NB4 (cell line): ENCODE measurements at regions not wholly inside any gene's neighbourhood (a gene's known extent, or its start where the extent isn't known, plus 50 kb on each side); places are given as distances from the start of the nearest gene placed in this dataset.
A peak's percentile ranks its signal among the peaks of the same experiment; 100 is the strongest.
"Not testable (repeated sequence)": the region's sequence is repeated elsewhere in the genome, so short reads cannot be mapped to it uniquely, and the experiment has no call there.

Experiments
- DNase-seq: peaks from one replicate; pipeline ENCODE4 v3.0.0; 2010; ENCODE audit warnings: low read depth
- H3K4me3 ChIP-seq: one replicate; pipeline ENCODE4 v1.5.1; 2011; ENCODE audit warnings: mild to moderate bottlenecking, low read depth, low read length, moderate library complexity
- MAX ChIP-seq: IDR thresholded peaks from 2 replicates; pipeline ENCODE4 v1.6.1; 2011; ENCODE audit warnings: low read depth, low read length
- MYC ChIP-seq: IDR thresholded peaks from 2 replicates; pipeline ENCODE4 v1.6.1; 2011; ENCODE audit warnings: low read depth, low read length
- POLR2A ChIP-seq: IDR thresholded peaks from 2 replicates; pipeline ENCODE4 v1.6.1; 2011; ENCODE audit warnings: mild to moderate bottlenecking; ENCODE audit not compliant: insufficient read length; ENCODE audit errors: extremely low read depth
- TF ChIP-seq, protein P1 (sequence below): IDR thresholded peaks from one replicate; pipeline ENCODE4 v1.5.1; 2012; ENCODE audit warnings: low read depth, low read length

DNA sequence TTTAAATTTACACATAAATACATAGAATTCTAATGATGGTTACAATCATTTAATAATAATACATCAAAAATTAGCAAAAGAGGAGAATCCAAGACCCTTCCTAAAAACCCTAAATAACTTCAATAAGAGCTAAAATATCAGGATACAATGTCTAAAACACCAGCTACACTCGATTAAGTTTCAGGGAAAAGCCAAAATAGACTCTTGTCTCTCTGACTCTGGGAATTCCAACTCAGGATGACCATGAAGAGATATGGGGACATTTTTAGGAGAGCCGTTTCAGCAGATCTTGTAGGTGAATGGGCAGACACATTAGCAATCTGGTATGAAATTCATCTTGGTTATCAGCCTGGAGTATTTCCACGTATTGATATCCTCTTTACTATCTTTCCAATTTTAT is 193.3 kb upstream of the NR3C1 start:
- no peak overlapping the region for H3K4me3 ChIP-seq
- DNase-seq: no peak
- TF ChIP-seq MYC: no peak
- TF ChIP-seq, protein P1, sequence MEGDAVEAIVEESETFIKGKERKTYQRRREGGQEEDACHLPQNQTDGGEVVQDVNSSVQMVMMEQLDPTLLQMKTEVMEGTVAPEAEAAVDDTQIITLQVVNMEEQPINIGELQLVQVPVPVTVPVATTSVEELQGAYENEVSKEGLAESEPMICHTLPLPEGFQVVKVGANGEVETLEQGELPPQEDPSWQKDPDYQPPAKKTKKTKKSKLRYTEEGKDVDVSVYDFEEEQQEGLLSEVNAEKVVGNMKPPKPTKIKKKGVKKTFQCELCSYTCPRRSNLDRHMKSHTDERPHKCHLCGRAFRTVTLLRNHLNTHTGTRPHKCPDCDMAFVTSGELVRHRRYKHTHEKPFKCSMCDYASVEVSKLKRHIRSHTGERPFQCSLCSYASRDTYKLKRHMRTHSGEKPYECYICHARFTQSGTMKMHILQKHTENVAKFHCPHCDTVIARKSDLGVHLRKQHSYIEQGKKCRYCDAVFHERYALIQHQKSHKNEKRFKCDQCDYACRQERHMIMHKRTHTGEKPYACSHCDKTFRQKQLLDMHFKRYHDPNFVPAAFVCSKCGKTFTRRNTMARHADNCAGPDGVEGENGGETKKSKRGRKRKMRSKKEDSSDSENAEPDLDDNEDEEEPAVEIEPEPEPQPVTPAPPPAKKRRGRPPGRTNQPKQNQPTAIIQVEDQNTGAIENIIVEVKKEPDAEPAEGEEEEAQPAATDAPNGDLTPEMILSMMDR: no peak
- no peak for TF ChIP-seq POLR2A

DNA sequence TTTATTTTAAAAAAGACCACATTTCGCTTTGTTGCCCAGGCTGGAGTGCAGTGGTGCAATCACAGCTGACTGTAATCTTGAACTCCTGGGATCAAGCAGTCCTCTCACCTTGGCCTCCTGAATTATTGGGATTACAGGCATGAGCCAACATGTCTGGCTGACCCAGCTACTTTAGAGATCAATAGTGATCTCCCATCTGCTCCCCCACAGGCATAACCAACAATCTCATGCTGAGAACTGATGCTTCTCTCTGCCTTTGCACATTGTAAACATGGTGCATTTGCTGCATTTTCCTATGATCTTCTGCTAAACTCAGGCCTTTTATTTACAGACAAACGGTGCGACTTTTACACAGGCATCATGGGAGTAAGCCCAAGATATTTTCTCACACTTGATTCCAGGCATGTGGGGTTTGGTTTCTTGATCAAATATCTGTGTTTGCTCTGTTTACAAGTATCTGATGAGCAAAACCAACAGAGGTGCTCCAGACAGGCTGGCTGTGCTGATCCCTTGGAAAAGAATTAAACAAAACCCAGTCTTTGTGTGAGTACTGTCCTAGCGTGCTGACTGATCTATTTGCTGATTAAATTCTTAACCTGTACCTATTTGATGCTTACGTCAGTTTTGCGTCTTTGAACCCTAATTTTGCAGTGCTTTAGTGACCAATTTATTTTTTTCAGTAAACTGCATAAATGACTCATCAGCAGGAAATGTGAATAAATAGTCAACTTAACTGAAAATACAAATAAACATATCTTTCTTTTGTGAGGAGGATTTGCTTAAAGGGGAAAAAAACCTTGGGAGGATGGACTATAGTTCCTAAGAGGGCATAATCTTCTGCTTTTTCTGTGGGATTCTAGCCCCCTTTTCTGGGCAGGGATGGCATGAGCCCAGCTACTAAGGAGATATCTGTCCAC is 191.7 kb upstream of the NR3C1 start:
- TF ChIP-seq MAX (no peak), POLR2A (no peak), MYC (no peak)
- TF ChIP-seq, protein P1: no peak
- H3K4me3 ChIP-seq: no peak overlapping the region
- DNase-seq: no peak

- no peak for DNase-seq
- H3K4me3 ChIP-seq: no peak overlapping the region
- TF ChIP-seq POLR2A (no peak), MAX (no peak)
- TF ChIP-seq, protein P1: no peak
These were observed 190.2 kb upstream of the NR3C1 start for GRCh38 chr5:143593723-143594122.

- peak; percentile 22 for DNase-seq
- no peak overlapping the region for H3K4me3 ChIP-seq
- TF ChIP-seq, protein P1: no peak
- TF ChIP-seq MAX: peak; percentile 71
These were observed 189.2 kb upstream of the NR3C1 start for GRCh38 chr5:143592648-143593047.

DNA sequence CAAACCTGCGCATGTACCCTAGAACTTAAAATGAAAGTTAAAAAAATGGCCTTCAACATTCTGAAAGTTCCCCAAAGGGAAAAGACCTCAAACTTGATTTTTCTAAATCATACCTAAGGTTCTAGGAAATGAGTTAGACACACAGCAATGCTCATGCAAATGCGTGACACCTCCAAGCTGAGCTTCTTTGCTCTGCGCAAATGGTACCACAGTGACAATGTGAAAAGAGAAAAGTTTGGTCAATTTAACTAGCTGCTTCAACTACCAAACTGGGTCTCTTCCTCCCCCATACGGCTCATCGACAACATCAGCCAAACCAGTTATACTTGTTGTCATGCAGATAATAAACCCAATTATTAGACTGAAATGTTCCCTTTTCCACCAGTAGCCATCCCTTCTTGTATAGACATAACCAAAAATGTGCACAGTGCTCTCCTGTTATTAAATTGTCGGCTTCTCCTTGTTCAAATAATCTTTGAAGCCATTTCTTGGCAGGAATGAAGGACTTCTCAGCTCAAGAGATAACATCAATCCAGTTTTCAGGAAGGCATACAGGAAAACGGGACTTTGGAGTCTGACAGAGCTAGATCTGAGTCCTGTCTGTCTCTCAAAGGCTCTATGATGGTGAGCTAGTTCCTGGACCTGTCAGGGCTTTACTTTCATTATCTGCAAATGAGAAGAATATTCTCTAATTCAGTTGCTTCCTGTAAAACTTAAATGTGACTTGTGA is 185.6 kb upstream of the NR3C1 start:
- DNase-seq: no peak
- TF ChIP-seq POLR2A (no peak), MYC (no peak), MAX (no peak)
- no peak overlapping the region for H3K4me3 ChIP-seq

DNA sequence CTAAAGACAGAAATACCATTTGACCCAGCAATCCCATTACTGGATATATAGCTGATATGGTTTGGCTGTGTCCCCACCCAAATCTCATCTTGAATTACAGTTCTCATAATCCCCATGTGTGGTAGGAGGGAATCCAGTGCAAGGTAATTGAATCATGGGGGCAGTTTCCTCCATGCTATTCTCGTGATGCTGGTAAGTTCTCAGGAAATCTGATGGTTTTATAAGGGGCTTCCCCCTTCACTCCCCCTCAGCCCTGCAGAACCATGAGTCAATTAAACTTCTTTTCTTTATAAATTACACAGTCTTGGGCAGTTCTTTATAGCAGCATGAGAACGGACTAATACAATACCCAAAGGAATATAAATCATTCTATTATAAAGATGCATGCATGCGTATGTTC is 184.6 kb upstream of the NR3C1 start:
- not testable (repeated sequence) for H3K4me3 ChIP-seq

More for the DNA sequence above, 184.6 kb upstream of the NR3C1 start:
- DNase-seq: not testable (repeated sequence)
